Body of pancreas (tissue), 4 donors: ENCODE measurements at regions not wholly inside any gene's neighbourhood (a gene's known extent, or its start where the extent isn't known, plus 50 kb on each side); places are given as distances from the start of the nearest gene placed in this dataset.

ENCODE experiments used
- POLR2A ChIP-seq, 3 donors: fragments of 450-650 bp; IDR thresholded peaks; one replicate each; pipeline ENCODE4 v1.6.1; 2016; ENCODE audit warnings: antibody characterized with exemption in 3 of 3, mild to moderate bottlenecking in 2 of 3
- TF ChIP-seq, protein P1 (sequence below), 7 experiments: fragments of 450-650 bp in 4 of 7; fragments of 200-600 bp in 3 of 7; sonication (generic) in 3 of 7; IDR thresholded peaks; one replicate each; pipeline ENCODE4 v1.5.1; 2016 to 2019; ENCODE audit warnings: antibody characterized with exemption in 7 of 7

DNA sequence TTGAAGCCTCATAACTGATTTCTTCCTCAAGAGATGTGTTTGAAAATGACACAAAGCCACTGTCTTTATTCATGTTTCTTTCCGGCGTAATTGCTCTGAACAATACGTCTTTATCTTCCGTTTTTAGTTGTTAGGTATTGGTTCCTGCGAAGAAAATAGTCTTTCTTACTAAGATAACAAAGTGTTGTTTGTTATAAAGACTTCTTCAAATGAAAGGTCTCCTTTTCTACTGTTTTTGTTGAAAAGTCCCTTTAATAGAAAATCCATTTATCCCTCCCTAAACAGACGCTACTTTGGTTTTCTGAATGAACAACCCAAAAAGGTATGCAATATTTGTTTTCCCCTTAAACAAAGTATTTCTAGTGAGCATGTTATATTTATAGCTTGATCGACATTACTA, 469.1 kb downstream of the KCNJ18 start:
- TF ChIP-seq, protein P1, sequence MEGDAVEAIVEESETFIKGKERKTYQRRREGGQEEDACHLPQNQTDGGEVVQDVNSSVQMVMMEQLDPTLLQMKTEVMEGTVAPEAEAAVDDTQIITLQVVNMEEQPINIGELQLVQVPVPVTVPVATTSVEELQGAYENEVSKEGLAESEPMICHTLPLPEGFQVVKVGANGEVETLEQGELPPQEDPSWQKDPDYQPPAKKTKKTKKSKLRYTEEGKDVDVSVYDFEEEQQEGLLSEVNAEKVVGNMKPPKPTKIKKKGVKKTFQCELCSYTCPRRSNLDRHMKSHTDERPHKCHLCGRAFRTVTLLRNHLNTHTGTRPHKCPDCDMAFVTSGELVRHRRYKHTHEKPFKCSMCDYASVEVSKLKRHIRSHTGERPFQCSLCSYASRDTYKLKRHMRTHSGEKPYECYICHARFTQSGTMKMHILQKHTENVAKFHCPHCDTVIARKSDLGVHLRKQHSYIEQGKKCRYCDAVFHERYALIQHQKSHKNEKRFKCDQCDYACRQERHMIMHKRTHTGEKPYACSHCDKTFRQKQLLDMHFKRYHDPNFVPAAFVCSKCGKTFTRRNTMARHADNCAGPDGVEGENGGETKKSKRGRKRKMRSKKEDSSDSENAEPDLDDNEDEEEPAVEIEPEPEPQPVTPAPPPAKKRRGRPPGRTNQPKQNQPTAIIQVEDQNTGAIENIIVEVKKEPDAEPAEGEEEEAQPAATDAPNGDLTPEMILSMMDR (IDR thresholded peaks at IDR 0.05): no peak
- no peak for TF ChIP-seq POLR2A (IDR thresholded peaks at IDR 0.05)
